Midbrain (tissue), 1 donor: ENCODE measurements at regions not wholly inside any gene's neighbourhood (a gene's known extent, or its start where the extent isn't known, plus 50 kb on each side); places are given as distances from the start of the nearest gene placed in this dataset.

Experiments used
- DNase-seq: peaks from one replicate; lab custom pipeline; 2025; lab: John Stamatoyannopoulos, UW

DNA sequence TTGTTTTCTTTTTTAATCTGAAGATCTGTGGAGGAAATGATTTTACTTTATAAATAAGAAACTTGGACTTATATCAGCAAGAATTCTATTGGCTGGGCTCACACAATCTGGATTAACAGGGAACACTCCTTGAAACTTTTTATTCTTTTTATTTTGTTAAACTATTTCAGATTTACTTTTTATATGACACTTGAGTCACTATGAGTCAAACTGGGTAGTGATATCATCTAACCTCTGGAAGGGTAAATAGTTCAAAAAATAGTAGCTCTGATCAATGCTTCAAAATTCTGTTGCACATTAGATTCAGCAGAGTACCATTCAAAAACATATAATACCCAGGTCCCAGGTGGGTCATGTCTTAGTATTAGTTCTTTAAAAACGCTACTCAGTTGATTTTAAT, 55.1 kb upstream of the NBEA start:
- no peak for DNase-seq
